ENCODE measurements at regions not wholly inside any gene's neighbourhood (a gene's known extent, or its start where the extent isn't known, plus 50 kb on each side); places are given as distances from the start of the nearest gene placed in this dataset.

DNA sequence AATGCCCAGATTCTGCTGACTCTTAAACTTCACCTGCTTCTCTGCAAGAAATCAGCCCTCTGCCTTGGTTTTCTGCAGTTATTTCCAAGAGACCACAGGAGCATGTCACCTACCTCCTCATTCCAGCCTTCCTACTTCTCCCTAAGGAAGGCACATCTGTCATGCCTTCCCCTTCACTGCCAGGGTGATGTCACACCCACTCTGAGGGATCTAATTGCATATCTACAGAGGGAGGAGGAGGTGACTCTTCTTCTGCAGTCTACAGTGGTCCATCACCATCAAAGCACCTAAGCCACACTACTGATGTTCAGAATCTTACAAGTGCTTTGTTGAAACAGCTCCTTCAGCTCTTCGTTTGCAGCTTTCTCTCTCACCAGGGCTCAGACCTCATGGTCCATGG is 275.5 kb downstream of the FGFR2 start:
- no peak for DNase-seq (ENCODE audit: low read depth, low spot score)
- TF ChIP-seq CTCF (conservative IDR thresholded peaks at IDR 0.05), result no peak
- Mint-ChIP-seq H3K36me3 (ENCODE audit: low read depth) (peaks cover 4% of the 10 kb centered on the region), H3K4me1 (no peaks in the 10 kb centered on the region), H3K9me3 (peaks cover 3% of the 10 kb centered on the region), H3K27ac (ENCODE audit: unreplicated experiment) (no peak overlapping the region), H3K4me3 (no peak overlapping the region), H3K27me3 (ENCODE audit: low read depth) (peaks cover 6% of the 10 kb centered on the region)

GRCh38 chr10:121323443-121323842 is 274.8 kb downstream of the FGFR2 start:
- Mint-ChIP-seq H3K27ac (ENCODE audit: unreplicated experiment) (no peak overlapping the region), H3K4me1 (no peaks in the 10 kb centered on the region), H3K36me3 (ENCODE audit: low read depth) (peaks cover 4% of the 10 kb centered on the region), H3K27me3 (ENCODE audit: low read depth) (peaks cover 6% of the 10 kb centered on the region), H3K9me3 (no peaks in the 10 kb centered on the region), H3K4me3 (no peak overlapping the region)
- no peak for DNase-seq (ENCODE audit: low read depth, low spot score)
- TF ChIP-seq CTCF (conservative IDR thresholded peaks at IDR 0.05), result no peak

GRCh38 chr10:121324678-121325213 is 273.5 kb downstream of the FGFR2 start:
- Mint-ChIP-seq H3K4me3 (no peak overlapping the region), H3K27ac (ENCODE audit: unreplicated experiment) (no peak overlapping the region), H3K36me3 (ENCODE audit: low read depth) (peaks cover 4% of the 10 kb centered on the region), H3K9me3 (no peaks in the 10 kb centered on the region), H3K4me1 (no peaks in the 10 kb centered on the region), H3K27me3 (ENCODE audit: low read depth) (peaks cover 6% of the 10 kb centered on the region)
- no peak for DNase-seq (ENCODE audit: low read depth, low spot score)
- no peak for TF ChIP-seq CTCF (conservative IDR thresholded peaks at IDR 0.05)

DNA sequence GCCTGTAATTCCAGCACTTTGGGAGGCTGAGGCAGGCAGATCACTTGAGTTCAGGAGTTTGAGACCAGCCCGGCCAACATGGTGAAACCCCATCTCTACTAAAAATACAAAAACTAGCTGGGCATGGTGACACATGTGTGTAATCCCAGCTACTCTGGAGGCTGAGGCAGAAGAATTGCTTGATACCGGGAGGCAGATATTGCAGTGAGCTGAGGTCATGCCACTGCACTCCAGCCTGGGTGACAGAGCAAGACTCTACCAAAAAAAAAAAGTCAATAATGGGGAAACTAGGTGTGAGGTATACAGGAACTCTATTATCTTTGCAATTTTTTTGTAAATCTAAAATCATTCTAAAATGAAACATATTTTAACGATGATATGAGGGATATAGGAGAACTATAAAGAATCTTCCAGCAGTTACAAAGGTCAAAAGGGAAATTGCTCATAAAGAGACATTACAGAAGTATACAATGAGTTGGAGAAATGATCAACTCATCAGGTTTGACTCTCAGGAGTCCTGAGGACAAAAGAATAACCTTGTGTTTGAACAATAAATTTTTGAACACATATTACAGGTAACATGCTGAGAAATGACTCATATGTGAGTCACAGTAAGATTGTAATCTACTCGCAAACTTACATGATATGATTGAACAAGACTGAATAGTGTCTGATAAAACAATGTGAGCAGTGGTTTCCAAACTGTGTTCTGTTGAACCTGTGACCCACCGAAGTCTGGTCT is 272.6 kb downstream of the FGFR2 start:
- no peaks in the 10 kb centered on the region for H3K4me1 Mint-ChIP-seq
- H3K27me3 Mint-ChIP-seq (ENCODE audit: low read depth), result peaks cover 6% of the 10 kb centered on the region
- H3K27ac Mint-ChIP-seq (ENCODE audit: unreplicated experiment), result no peak overlapping the region
- H3K36me3 Mint-ChIP-seq (ENCODE audit: low read depth), result peaks cover 1% of the 10 kb centered on the region
- H3K4me3 Mint-ChIP-seq, result no peak overlapping the region
- no peaks in the 10 kb centered on the region for H3K9me3 Mint-ChIP-seq
- no peak for TF ChIP-seq CTCF (conservative IDR thresholded peaks at IDR 0.05)
- DNase-seq (ENCODE audit: low read depth, low spot score), result no peak

- Mint-ChIP-seq H3K36me3 (ENCODE audit: low read depth) (no peaks in the 10 kb centered on the region), H3K9me3 (no peaks in the 10 kb centered on the region), H3K4me1 (no peaks in the 10 kb centered on the region), H3K4me3 (no peak overlapping the region), H3K27ac (ENCODE audit: unreplicated experiment) (no peak overlapping the region), H3K27me3 (ENCODE audit: low read depth) (peaks cover 4% of the 10 kb centered on the region)
- DNase-seq (ENCODE audit: low read depth, low spot score), result no peak
- no peak for TF ChIP-seq CTCF (conservative IDR thresholded peaks at IDR 0.05)
Observed at GRCh38 chr10:121326905-121327304, 271.3 kb downstream of the FGFR2 start.
